ENCODE measurements at regions not wholly inside any gene's neighbourhood (a gene's known extent, or its start where the extent isn't known, plus 50 kb on each side); places are given as distances from the start of the nearest gene placed in this dataset.
"Not testable (repeated sequence)": the region's sequence is repeated elsewhere in the genome, so short reads cannot be mapped to it uniquely, and the experiment has no call there.

- not testable (repeated sequence) for TF ChIP-seq CTCF, EP300 (IDR thresholded peaks at IDR 0.05)
Measured at GRCh38 chr5:34221329-34222073, 178.5 kb upstream of the C1QTNF3 start.

All from suprapubic skin (tissue), 3 donors.